ENCODE measurements at regions not wholly inside any gene's neighbourhood (a gene's known extent, or its start where the extent isn't known, plus 50 kb on each side); places are given as distances from the start of the nearest gene placed in this dataset.

GRCh38 chr3:117165176-117165575 lies 455.6 kb downstream of the TUSC7 start:
- no peak overlapping the region for H3K4me2 ChIP-seq

GRCh38 chr3:117165601-117166051 lies 456.0 kb downstream of the TUSC7 start:
- no peak for TF ChIP-seq JUND (IDR thresholded peaks at IDR 0.05)
- no peak for TF ChIP-seq RXRA (IDR thresholded peaks at IDR 0.05; ENCODE audit: borderline replicate concordance, low read depth)
- no peak for TF ChIP-seq MAX (IDR thresholded peaks at IDR 0.05; ENCODE audit: low read depth)
- TF ChIP-seq SMC3 (IDR thresholded peaks at IDR 0.05; ENCODE audit: low read depth, low read length): no peak
- TF ChIP-seq RFX5 (IDR thresholded peaks at IDR 0.05; ENCODE audit: low read length): no peak
- no peak for TF ChIP-seq CHD2 (IDR thresholded peaks at IDR 0.05; ENCODE audit: low read length, partially characterized antibody)
- TF ChIP-seq MXI1 (IDR thresholded peaks at IDR 0.05; ENCODE audit: low read depth, low read length): no peak
- TF ChIP-seq EP300 (IDR thresholded peaks at IDR 0.05; ENCODE audit: borderline replicate concordance in 1 of 2, low read depth in 1 of 2, low read length in 1 of 2): no peak
- 84% methylated on average over 5 of the region's 5 CpGs for WGBS (ENCODE audit: low lambda C conversion rate)
- no peak overlapping the region for H3K9ac ChIP-seq

More at GRCh38 chr3:117165176-117165575, 455.6 kb downstream of the TUSC7 start:
- Histone ChIP-seq H3K4me1 (ENCODE audit: control insufficient read depth in 1 of 2, insufficient read depth in 2 of 2, low read depth in 1 of 2, low read length in 1 of 2) (no peaks in the 10 kb centered on the region; a peak in 1 of 4 replicates), H3F3A (replicated peaks; ENCODE audit: insufficient read depth) (no peaks in the 10 kb centered on the region), H3K4me3 (ENCODE audit: low read depth in 2 of 2, low read length in 1 of 2) (no peak overlapping the region), H4K20me1 (ENCODE audit: insufficient read depth) (no peaks in the 10 kb centered on the region), H3K79me2 (ENCODE audit: insufficient read depth) (no peaks in the 10 kb centered on the region), H3K27ac (ENCODE audit: low read depth in 2 of 2, low read length in 1 of 2) (no peak overlapping the region), H3K36me3 (replicated peaks in 1 of 2; ENCODE audit: control insufficient read depth in 1 of 2, insufficient read depth in 2 of 2, low read length in 1 of 2) (no peaks in the 10 kb centered on the region), H3K9me3 (no peaks in the 10 kb centered on the region), H2AFZ (ENCODE audit: low read depth) (no peak overlapping the region), H3K9ac (no peak overlapping the region), H3K27me3 (ENCODE audit: insufficient read depth) (no peaks in the 10 kb centered on the region), H3K9me2 (no peaks in the 10 kb centered on the region)
- no peak for TF ChIP-seq SIN3A (IDR thresholded peaks at IDR 0.05; ENCODE audit: borderline replicate concordance, low read depth, low read length)
- no peak for TF ChIP-seq CTCF (IDR thresholded peaks at IDR 0.05)
- TF ChIP-seq MXI1 (IDR thresholded peaks at IDR 0.05; ENCODE audit: low read depth, low read length): no peak
- no peak for TF ChIP-seq ELF1 (IDR thresholded peaks at IDR 0.05)
- no peak for TF ChIP-seq NRF1 (IDR thresholded peaks at IDR 0.05; ENCODE audit: low read depth, low read length)
- TF ChIP-seq PBX3 (IDR thresholded peaks at IDR 0.05): no peak
- CTCF ChIA-PET: interaction anchor here (1.3 kb wide), 1 partner anchor 106 kb away, joined by 5 read pairs; no protein-coding TSS in a partner anchor
- DNase-seq: no peak
- POLR2A ChIA-PET: no interaction called here
- WGBS (ENCODE audit: low lambda C conversion rate): 70% methylated on average over 2 of the region's 2 CpGs

More at GRCh38 chr3:117165601-117166051, 456.0 kb downstream of the TUSC7 start:
- CTCF ChIA-PET: interaction anchor here (1.3 kb wide), 1 partner anchor 106 kb away, joined by 5 read pairs; no protein-coding TSS in a partner anchor
- Histone ChIP-seq H3K36me3 (replicated peaks in 1 of 2; ENCODE audit: control insufficient read depth in 1 of 2, insufficient read depth in 2 of 2, low read length in 1 of 2) (no peaks in the 10 kb centered on the region), H3F3A (replicated peaks; ENCODE audit: insufficient read depth) (no peaks in the 10 kb centered on the region), H3K4me2 (no peak overlapping the region), H3K4me3 (ENCODE audit: low read depth in 2 of 2, low read length in 1 of 2) (no peak overlapping the region), H3K79me2 (ENCODE audit: insufficient read depth) (no peaks in the 10 kb centered on the region), H3K4me1 (ENCODE audit: control insufficient read depth in 1 of 2, insufficient read depth in 2 of 2, low read depth in 1 of 2, low read length in 1 of 2) (no peaks in the 10 kb centered on the region; a peak in 1 of 4 replicates), H3K9me3 (no peaks in the 10 kb centered on the region), H4K20me1 (ENCODE audit: insufficient read depth) (no peaks in the 10 kb centered on the region), H2AFZ (ENCODE audit: low read depth) (no peak overlapping the region), H3K9me2 (no peaks in the 10 kb centered on the region), H3K27ac (ENCODE audit: low read depth in 2 of 2, low read length in 1 of 2) (no peak overlapping the region), H3K27me3 (ENCODE audit: insufficient read depth) (no peaks in the 10 kb centered on the region)
- POLR2A ChIA-PET: no interaction called here
- DNase-seq: no peak
